ENCODE measurements at regions not wholly inside any gene's neighbourhood (a gene's known extent, or its start where the extent isn't known, plus 50 kb on each side); places are given as distances from the start of the nearest gene placed in this dataset.

- TF ChIP-seq CTCF (IDR thresholded peaks at IDR 0.05; ENCODE audit: insufficient read depth, low read depth, low read length) (no peak), EZH2 (IDR thresholded peaks at IDR 0.05; ENCODE audit: insufficient read depth, low read length) (no peak)
Observed at GRCh38 chr20:6524305-6524704, 243.2 kb upstream of the BMP2 start.

Data from astrocyte (in vitro differentiated cells and primary cell).